GM06990 (cell line): ENCODE measurements at regions not wholly inside any gene's neighbourhood (a gene's known extent, or its start where the extent isn't known, plus 50 kb on each side); places are given as distances from the start of the nearest gene placed in this dataset.

Experiments
- DNase-seq: peaks from one replicate; pipeline ENCODE4 v3.0.0-alpha.2; 2011; ENCODE audit not compliant: insufficient read length; ENCODE audit errors: extremely low read depth
- H3K27me3 ChIP-seq: replicated peaks from 2 replicates; pipeline ENCODE4 v1.6.0; 2011; ENCODE audit warnings: low read length; ENCODE audit not compliant: control insufficient read depth, insufficient read depth
- H3K36me3 ChIP-seq: 2 replicates; pipeline ENCODE4 v1.5.1; 2011; ENCODE audit warnings: low read length; ENCODE audit not compliant: control insufficient read depth, insufficient read depth
- H3K4me3 ChIP-seq: replicated peaks from 2 replicates; pipeline ENCODE4 v1.5.1; 2011; ENCODE audit warnings: low read depth, mild to moderate bottlenecking, control low read depth, low read length
- TF ChIP-seq, protein P1 (sequence below): IDR thresholded peaks from 2 replicates; pipeline ENCODE4 v1.5.1; 2011; ENCODE audit warnings: low read length, control low read depth, mild to moderate bottlenecking, inconsistent platforms; ENCODE audit not compliant: insufficient read depth, poor library complexity, severe bottlenecking

DNA sequence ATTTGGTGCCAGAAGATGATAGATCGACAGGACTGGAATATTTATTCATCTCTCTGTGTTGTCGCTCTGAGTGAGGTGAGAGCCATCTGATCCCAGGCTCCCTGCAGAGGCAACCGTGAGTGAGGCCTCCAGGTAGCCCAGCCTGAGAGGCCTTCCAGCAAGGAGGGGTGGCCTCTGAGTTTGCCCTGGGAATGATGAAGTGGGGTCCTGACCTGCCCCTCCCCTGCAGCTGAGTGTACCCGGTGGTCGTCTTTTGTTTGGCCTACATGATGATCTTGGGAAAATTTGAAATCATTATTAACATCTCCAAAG is 86.4 kb downstream of the CBLN1 start:
- no peak for DNase-seq
- Histone ChIP-seq H3K36me3 (no peaks in the 10 kb centered on the region), H3K4me3 (no peak overlapping the region), H3K27me3 (no peaks in the 10 kb centered on the region)
- TF ChIP-seq, protein P1, sequence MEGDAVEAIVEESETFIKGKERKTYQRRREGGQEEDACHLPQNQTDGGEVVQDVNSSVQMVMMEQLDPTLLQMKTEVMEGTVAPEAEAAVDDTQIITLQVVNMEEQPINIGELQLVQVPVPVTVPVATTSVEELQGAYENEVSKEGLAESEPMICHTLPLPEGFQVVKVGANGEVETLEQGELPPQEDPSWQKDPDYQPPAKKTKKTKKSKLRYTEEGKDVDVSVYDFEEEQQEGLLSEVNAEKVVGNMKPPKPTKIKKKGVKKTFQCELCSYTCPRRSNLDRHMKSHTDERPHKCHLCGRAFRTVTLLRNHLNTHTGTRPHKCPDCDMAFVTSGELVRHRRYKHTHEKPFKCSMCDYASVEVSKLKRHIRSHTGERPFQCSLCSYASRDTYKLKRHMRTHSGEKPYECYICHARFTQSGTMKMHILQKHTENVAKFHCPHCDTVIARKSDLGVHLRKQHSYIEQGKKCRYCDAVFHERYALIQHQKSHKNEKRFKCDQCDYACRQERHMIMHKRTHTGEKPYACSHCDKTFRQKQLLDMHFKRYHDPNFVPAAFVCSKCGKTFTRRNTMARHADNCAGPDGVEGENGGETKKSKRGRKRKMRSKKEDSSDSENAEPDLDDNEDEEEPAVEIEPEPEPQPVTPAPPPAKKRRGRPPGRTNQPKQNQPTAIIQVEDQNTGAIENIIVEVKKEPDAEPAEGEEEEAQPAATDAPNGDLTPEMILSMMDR = no peak

DNA sequence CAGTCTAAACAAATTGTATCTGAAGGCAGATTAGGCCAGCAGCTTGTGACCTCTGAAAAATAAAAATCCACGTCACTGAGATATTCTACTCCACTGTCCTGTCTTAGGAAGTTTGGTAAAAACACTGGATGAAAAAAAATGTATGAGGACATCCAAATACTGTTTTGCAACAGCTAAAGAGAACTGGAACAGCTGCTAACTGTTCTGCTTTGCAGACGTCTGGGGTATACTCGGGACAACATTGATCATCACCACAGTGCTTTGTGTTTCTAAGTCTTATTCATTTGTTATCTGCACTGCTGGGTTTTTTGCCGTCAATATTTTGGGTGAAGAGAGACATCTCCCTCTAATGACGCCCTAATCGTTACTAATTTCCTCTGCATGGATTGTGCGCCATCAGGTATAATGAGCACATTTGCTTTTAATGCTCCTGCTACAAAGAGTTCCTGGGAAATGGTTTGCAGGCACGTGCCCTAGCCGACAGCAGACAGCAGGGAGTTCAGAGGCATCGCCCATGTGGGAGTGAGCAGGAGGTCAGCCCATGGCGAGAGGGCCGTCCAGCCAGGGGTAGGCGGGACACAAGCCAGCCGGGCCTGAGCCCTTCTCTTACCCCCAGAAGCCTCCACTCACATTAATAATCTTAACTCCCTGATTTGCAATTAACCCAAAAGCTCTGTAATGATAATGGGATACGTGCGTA is 87.0 kb downstream of the CBLN1 start:
- H3K4me3 ChIP-seq = no peak overlapping the region
- no peaks in the 10 kb centered on the region for H3K27me3 ChIP-seq
- H3K36me3 ChIP-seq = no peaks in the 10 kb centered on the region
- DNase-seq = no peak
- TF ChIP-seq, protein P1 = no peak

DNA sequence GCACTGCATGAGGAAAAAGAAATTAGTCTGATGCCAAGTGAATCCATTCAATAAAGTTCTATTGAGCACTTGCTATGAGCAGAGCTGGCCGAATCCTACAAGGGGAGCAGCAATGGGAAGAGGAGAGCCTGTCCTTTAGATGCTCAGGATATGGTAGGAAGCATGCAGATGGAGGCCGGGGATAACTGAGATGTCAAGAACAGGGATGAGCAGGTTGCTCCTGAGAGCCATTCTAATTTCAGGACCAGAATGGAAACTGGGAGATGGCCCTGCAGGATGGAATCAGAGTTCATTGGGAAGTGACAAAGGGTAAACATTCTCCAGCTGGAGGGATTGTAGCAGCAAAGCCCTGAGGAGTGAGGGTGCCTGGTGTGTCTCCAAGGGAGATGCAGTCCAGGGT is 88.0 kb downstream of the CBLN1 start:
- H3K36me3 ChIP-seq = no peaks in the 10 kb centered on the region
- no peaks in the 10 kb centered on the region for H3K27me3 ChIP-seq
- TF ChIP-seq, protein P1 = no peak
- DNase-seq = no peak
- no peak overlapping the region for H3K4me3 ChIP-seq

DNA sequence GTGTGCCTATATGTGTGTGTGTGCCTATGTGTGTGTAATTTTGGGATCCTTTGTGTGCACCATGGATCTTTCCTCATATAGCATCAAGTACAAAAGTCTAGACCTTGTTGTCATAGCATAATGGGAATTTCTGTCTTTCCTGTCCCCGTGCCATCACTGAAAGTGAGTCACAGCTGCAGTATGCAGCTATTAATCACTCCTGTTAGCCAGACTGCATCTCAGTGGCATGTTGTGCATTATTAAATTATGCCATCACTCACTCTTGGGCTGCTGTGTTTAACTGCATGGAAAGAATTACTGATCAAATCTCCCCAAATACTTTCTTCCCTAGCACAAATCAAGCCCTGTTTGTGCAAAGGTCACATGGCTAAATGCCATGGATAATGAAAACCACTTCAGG is 92.4 kb downstream of the CBLN1 start:
- no peak overlapping the region for H3K4me3 ChIP-seq
- DNase-seq = no peak
- TF ChIP-seq, protein P1 = no peak
- no peaks in the 10 kb centered on the region for H3K27me3 ChIP-seq
- no peaks in the 10 kb centered on the region for H3K36me3 ChIP-seq

DNA sequence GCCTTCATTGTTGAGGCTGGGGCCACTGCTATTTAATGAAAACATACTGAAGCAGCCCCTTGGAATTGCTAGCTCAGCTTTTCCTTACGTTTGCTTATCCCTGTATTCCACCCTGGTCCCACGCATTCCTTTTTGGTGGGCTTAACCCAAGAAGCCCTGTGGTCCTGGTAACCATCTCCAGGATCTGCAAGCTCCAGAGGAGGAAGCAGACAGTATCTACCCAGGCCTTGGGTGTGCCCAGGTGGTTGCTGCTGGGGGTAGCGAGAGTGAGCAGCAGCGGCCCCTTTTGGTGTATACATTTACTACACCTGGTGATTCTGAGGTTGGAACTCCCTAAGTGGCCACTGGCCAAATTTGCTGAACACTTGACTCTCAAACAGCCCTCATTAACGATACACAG is 97.7 kb downstream of the CBLN1 start:
- Histone ChIP-seq H3K27me3 (peaks cover 2% of the 10 kb centered on the region; the same call in 1 of the 2 replicates), H3K4me3 (no peak overlapping the region), H3K36me3 (no peaks in the 10 kb centered on the region)
- TF ChIP-seq, protein P1 = peak; percentile 57
- DNase-seq = peak; percentile 5
